SK-N-SH (cell line): ENCODE measurements at regions not wholly inside any gene's neighbourhood (a gene's known extent, or its start where the extent isn't known, plus 50 kb on each side); places are given as distances from the start of the nearest gene placed in this dataset.

ENCODE experiments used
- CTCF ChIA-PET: fragments of 300-600, 350-600 bp; formaldehyde crosslinking; extraction: SDS; loops from one replicate; lab custom pipeline; 2021; lab: Yijun Ruan, JAX
- POLR2A ChIA-PET: fragments of 350-600 bp; sonication (Branson Sonifier 250); formaldehyde crosslinking; extraction: SDS; loops from one replicate; lab custom pipeline; 2020; ENCODE audit warnings: antibody characterized with exemption, inconsistent platforms; lab: Yijun Ruan, JAX
- DNase-seq: peaks from one replicate; pipeline ENCODE4 v3.0.0; 2012
- H2AFZ ChIP-seq: fragments of 200-600 bp; sonication (generic); 2 replicates; pipeline ENCODE4 v1.8.1; 2016; ENCODE audit warnings: antibody characterized with exemption, mild to moderate bottlenecking, low read depth
- H3F3A ChIP-seq: fragments of 200-600 bp; sonication (generic); replicated peaks from 2 replicates; pipeline ENCODE3; 2016; ENCODE audit warnings: antibody characterized with exemption, mild to moderate bottlenecking; ENCODE audit not compliant: insufficient read depth
- H3K27ac ChIP-seq, 2 experiments: fragments of 200-500 bp in 1 of 2; fragments of 200-600 bp in 1 of 2; sonication (Bioruptor generic) in 1 of 2; sonication (generic), shearing (Covaris generic) in 1 of 2; 2 replicates each; pipeline versions ENCODE4 v1.5.1 to v1.6.1; 2014 to 2016; ENCODE audit warnings: low read depth in 2 of 2, inconsistent platforms in 1 of 2, low read length in 1 of 2, mild to moderate bottlenecking in 1 of 2, mixed read lengths in 1 of 2
- H3K27me3 ChIP-seq: fragments of 200-600 bp; sonication (generic), shearing (Covaris generic); 2 replicates; pipeline ENCODE4 v1.6.1; 2016; ENCODE audit warnings: mixed run types; ENCODE audit not compliant: insufficient read depth
- H3K36me3 ChIP-seq, 2 experiments: fragments of 200-500 bp in 1 of 2; fragments of 200-600 bp in 1 of 2; sonication (Bioruptor generic) in 1 of 2; sonication (generic) in 1 of 2; replicated peaks in 1 of 2; 2 replicates each; pipeline versions ENCODE3 to v1.5.1; 2014 to 2016; ENCODE audit warnings: low read length in 1 of 2, mild to moderate bottlenecking in 1 of 2; ENCODE audit not compliant: insufficient read depth in 2 of 2, control insufficient read depth in 1 of 2
- H3K4me1 ChIP-seq, 2 experiments: fragments of 200-500 bp in 1 of 2; fragments of 200-600 bp in 1 of 2; sonication (Bioruptor generic) in 1 of 2; sonication (generic), shearing (Covaris generic) in 1 of 2; 2 replicates each; pipeline versions ENCODE4 v1.5.1 to v1.6.1; 2014 to 2016; ENCODE audit warnings: low read depth in 1 of 2, low read length in 1 of 2, mixed run types in 1 of 2; ENCODE audit not compliant: insufficient read depth in 2 of 2, control insufficient read depth in 1 of 2
- H3K4me2 ChIP-seq: fragments of 200-600 bp; sonication (generic), shearing (Covaris generic); 2 replicates; pipeline ENCODE4 v1.6.1; 2017; ENCODE audit warnings: mixed run types
- H3K4me3 ChIP-seq, 2 experiments: fragments of 200-500 bp in 1 of 2; fragments of 200-600 bp in 1 of 2; sonication (Bioruptor generic) in 1 of 2; sonication (generic), shearing (Covaris generic) in 1 of 2; 2 replicates each; pipeline versions ENCODE4 v1.5.1 to v1.8.1; 2014 to 2016; ENCODE audit warnings: low read depth in 2 of 2, inconsistent platforms in 1 of 2, low read length in 1 of 2, mild to moderate bottlenecking in 1 of 2, mixed read lengths in 1 of 2, moderate library complexity in 1 of 2
- H3K79me2 ChIP-seq: fragments of 200-600 bp; sonication (generic); 2 replicates; pipeline ENCODE4 v1.8.1; 2017; ENCODE audit warnings: mild to moderate bottlenecking; ENCODE audit not compliant: insufficient read depth
- H3K9ac ChIP-seq: fragments of 200-600 bp; sonication (generic); 2 replicates; pipeline ENCODE4 v1.6.1; 2017; ENCODE audit warnings: mixed run types
- H3K9me2 ChIP-seq: fragments of 200-600 bp; sonication (generic); 2 replicates; pipeline ENCODE4 v1.6.1; 2017; ENCODE audit warnings: mixed run types
- H3K9me3 ChIP-seq: fragments of 200-600 bp; sonication (generic); 2 replicates; pipeline ENCODE4 v1.6.1; 2017; ENCODE audit warnings: mixed run types, mild to moderate bottlenecking, moderate library complexity
- H4K20me1 ChIP-seq: fragments of 200-600 bp; sonication (generic); 2 replicates; pipeline ENCODE4 v1.6.1; 2017; ENCODE audit warnings: mild to moderate bottlenecking, mixed run types; ENCODE audit not compliant: insufficient read depth
- ELF1 ChIP-seq: IDR thresholded peaks from 2 replicates; pipeline ENCODE4 v1.4.0; 2012
- EP300 ChIP-seq, 2 experiments: IDR thresholded peaks; 2 replicates each; pipeline versions ENCODE4 v1.4.0 to v1.6.1; 2012; ENCODE audit warnings: borderline replicate concordance in 1 of 2, low read depth in 1 of 2, low read length in 1 of 2
- FOXM1 ChIP-seq: IDR thresholded peaks from 2 replicates; pipeline ENCODE4 v1.4.0; 2012; ENCODE audit warnings: low read depth, mild to moderate bottlenecking
- GABPA ChIP-seq: IDR thresholded peaks from 2 replicates; pipeline ENCODE4 v1.4.0; 2012; ENCODE audit warnings: low read depth, mild to moderate bottlenecking
- JUND ChIP-seq: IDR thresholded peaks from 2 replicates; pipeline ENCODE4 v1.4.0; 2012
- NFIC ChIP-seq: IDR thresholded peaks from 2 replicates; pipeline ENCODE4 v1.4.0; 2012; ENCODE audit warnings: borderline replicate concordance
- RCOR1 ChIP-seq: fragments of 150-350 bp; IDR thresholded peaks from 2 replicates; pipeline ENCODE4 v1.6.1; 2017; ENCODE audit warnings: antibody characterized with exemption, low read length
- REST ChIP-seq: IDR thresholded peaks from 2 replicates; pipeline ENCODE4 v1.6.1; 2012; ENCODE audit warnings: mild to moderate bottlenecking, low read depth, low read length, moderate library complexity
- SIN3A ChIP-seq: IDR thresholded peaks from 2 replicates; pipeline ENCODE4 v1.6.1; 2012; ENCODE audit warnings: low read depth, mild to moderate bottlenecking, low read length, moderate library complexity, borderline replicate concordance
- SMC3 ChIP-seq: IDR thresholded peaks from 2 replicates; pipeline ENCODE4 v1.6.1; 2012; ENCODE audit warnings: low read depth, low read length, improper control_type of control experiment
- TAF1 ChIP-seq: IDR thresholded peaks from 2 replicates; pipeline ENCODE4 v1.6.1; 2012; ENCODE audit warnings: low read depth, mild to moderate bottlenecking, low read length, moderate library complexity, borderline replicate concordance
- TCF12 ChIP-seq: IDR thresholded peaks from 2 replicates; pipeline ENCODE4 v1.4.0; 2012
- USF1 ChIP-seq: IDR thresholded peaks from 2 replicates; pipeline ENCODE4 v1.4.0; 2012; ENCODE audit warnings: low read depth, borderline replicate concordance
- USF2 ChIP-seq: fragments of 150-350 bp; IDR thresholded peaks from 2 replicates; pipeline ENCODE4 v1.6.1; 2017; ENCODE audit warnings: antibody characterized with exemption, low read length, low read depth, borderline replicate concordance
- ZBTB33 ChIP-seq: IDR thresholded peaks from 2 replicates; pipeline ENCODE4 v1.4.0; 2012; ENCODE audit warnings: low read depth, borderline replicate concordance

GRCh38 chr4:35423104-35423503 lies 821.2 kb downstream of the ARAP2 start (continued):
- TF ChIP-seq ZBTB33 (no peak), RCOR1 (no peak), NFIC (no peak)

GRCh38 chr4:35447474-35447873 lies 796.8 kb downstream of the ARAP2 start:
- TF ChIP-seq ZBTB33, result no peak
- TF ChIP-seq EP300 (IDR thresholded peaks at IDR 0.05; ENCODE audit: borderline replicate concordance in 1 of 2, low read depth in 1 of 2, low read length in 1 of 2), result no peak
- no peak for TF ChIP-seq USF2
- no peak for TF ChIP-seq SMC3
- no peak for TF ChIP-seq USF1
- TF ChIP-seq REST, result no peak
- no peak for TF ChIP-seq JUND
- no peak for TF ChIP-seq TCF12
- no peak for TF ChIP-seq SIN3A
- no peak for TF ChIP-seq GABPA
- TF ChIP-seq ELF1, result no peak
- no peak for TF ChIP-seq FOXM1
- TF ChIP-seq TAF1, result no peak

More at GRCh38 chr4:35447474-35447873, 796.8 kb downstream of the ARAP2 start:
- Histone ChIP-seq H3K9me3 (no peaks in the 10 kb centered on the region), H3K36me3 (no peaks in the 10 kb centered on the region), H2AFZ (no peak overlapping the region), H3F3A (no peaks in the 10 kb centered on the region), H3K9me2 (no peaks in the 10 kb centered on the region), H3K27me3 (no peaks in the 10 kb centered on the region), H3K79me2 (no peaks in the 10 kb centered on the region), H4K20me1 (no peaks in the 10 kb centered on the region), H3K27ac (no peak overlapping the region), H3K4me2 (no peak overlapping the region), H3K4me3 (no peak overlapping the region), H3K4me1 (no peaks in the 10 kb centered on the region), H3K9ac (no peak overlapping the region)
- ChIA-PET CTCF (no interaction called here), POLR2A (no interaction called here)
- no peak for DNase-seq
